ENCODE measurements at regions not wholly inside any gene's neighbourhood (a gene's known extent, or its start where the extent isn't known, plus 50 kb on each side); places are given as distances from the start of the nearest gene placed in this dataset.

DNA sequence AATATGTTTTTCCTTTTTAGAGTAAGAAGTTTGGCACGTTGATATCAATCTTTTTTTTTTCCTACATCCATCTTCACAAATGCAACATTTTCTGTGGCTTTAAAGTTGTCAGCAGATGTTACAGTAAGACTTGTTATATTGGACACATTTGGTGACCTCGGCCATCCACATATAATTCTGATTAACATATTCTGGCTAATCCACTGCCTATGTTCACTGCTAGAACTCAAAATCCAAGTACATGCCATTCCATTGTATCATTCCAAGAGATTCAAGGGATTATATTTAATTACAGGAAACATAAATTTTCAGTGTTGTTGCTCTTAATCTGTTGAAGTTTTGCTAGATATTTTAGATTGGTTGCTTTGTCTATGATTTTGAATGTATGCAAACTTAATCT lies 367.6 kb downstream of the TENT5A start:
- no peak for TF ChIP-seq MAX (IDR thresholded peaks at IDR 0.05; ENCODE audit: low read depth, low read length)
- TF ChIP-seq POLR2A (IDR thresholded peaks at IDR 0.05; ENCODE audit: extremely low read depth, insufficient read length): no peak
- TF ChIP-seq MYC (IDR thresholded peaks at IDR 0.05; ENCODE audit: low read depth, low read length): no peak
- TF ChIP-seq, protein P1, sequence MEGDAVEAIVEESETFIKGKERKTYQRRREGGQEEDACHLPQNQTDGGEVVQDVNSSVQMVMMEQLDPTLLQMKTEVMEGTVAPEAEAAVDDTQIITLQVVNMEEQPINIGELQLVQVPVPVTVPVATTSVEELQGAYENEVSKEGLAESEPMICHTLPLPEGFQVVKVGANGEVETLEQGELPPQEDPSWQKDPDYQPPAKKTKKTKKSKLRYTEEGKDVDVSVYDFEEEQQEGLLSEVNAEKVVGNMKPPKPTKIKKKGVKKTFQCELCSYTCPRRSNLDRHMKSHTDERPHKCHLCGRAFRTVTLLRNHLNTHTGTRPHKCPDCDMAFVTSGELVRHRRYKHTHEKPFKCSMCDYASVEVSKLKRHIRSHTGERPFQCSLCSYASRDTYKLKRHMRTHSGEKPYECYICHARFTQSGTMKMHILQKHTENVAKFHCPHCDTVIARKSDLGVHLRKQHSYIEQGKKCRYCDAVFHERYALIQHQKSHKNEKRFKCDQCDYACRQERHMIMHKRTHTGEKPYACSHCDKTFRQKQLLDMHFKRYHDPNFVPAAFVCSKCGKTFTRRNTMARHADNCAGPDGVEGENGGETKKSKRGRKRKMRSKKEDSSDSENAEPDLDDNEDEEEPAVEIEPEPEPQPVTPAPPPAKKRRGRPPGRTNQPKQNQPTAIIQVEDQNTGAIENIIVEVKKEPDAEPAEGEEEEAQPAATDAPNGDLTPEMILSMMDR (IDR thresholded peaks at IDR 0.05; ENCODE audit: low read depth, low read length): no peak
- no peak for DNase-seq (ENCODE audit: low read depth)
- H3K4me3 ChIP-seq (ENCODE audit: low read depth, low read length): no peak overlapping the region

GRCh38 chr6:81383472-81383871 lies 369.0 kb downstream of the TENT5A start:
- no peak overlapping the region for H3K4me3 ChIP-seq (ENCODE audit: low read depth, low read length)
- no peak for DNase-seq (ENCODE audit: low read depth)
- TF ChIP-seq MYC (IDR thresholded peaks at IDR 0.05; ENCODE audit: low read depth, low read length) (no peak), POLR2A (IDR thresholded peaks at IDR 0.05; ENCODE audit: extremely low read depth, insufficient read length) (no peak), MAX (IDR thresholded peaks at IDR 0.05; ENCODE audit: low read depth, low read length) (no peak)
- TF ChIP-seq, protein P1 (IDR thresholded peaks at IDR 0.05; ENCODE audit: low read depth, low read length): no peak

GRCh38 chr6:81382852-81383251 lies 369.6 kb downstream of the TENT5A start:
- no peak for DNase-seq (ENCODE audit: low read depth)
- H3K4me3 ChIP-seq (ENCODE audit: low read depth, low read length): no peak overlapping the region
- TF ChIP-seq MAX (IDR thresholded peaks at IDR 0.05; ENCODE audit: low read depth, low read length) (no peak), POLR2A (IDR thresholded peaks at IDR 0.05; ENCODE audit: extremely low read depth, insufficient read length) (no peak), MYC (IDR thresholded peaks at IDR 0.05; ENCODE audit: low read depth, low read length) (no peak)
- TF ChIP-seq, protein P1 (IDR thresholded peaks at IDR 0.05; ENCODE audit: low read depth, low read length): no peak

GRCh38 chr6:81381382-81381916 lies 371.0 kb downstream of the TENT5A start:
- TF ChIP-seq MAX (IDR thresholded peaks at IDR 0.05; ENCODE audit: low read depth, low read length): no peak
- no peak for TF ChIP-seq MYC (IDR thresholded peaks at IDR 0.05; ENCODE audit: low read depth, low read length)
- no peak for TF ChIP-seq POLR2A (IDR thresholded peaks at IDR 0.05; ENCODE audit: extremely low read depth, insufficient read length)
- TF ChIP-seq, protein P1 (IDR thresholded peaks at IDR 0.05; ENCODE audit: low read depth, low read length): no peak
- DNase-seq (ENCODE audit: low read depth): no peak
- H3K4me3 ChIP-seq (ENCODE audit: low read depth, low read length): no peak overlapping the region

- no peak overlapping the region for H3K4me3 ChIP-seq (ENCODE audit: low read depth, low read length)
- TF ChIP-seq MAX (IDR thresholded peaks at IDR 0.05; ENCODE audit: low read depth, low read length): no peak
- no peak for TF ChIP-seq POLR2A (IDR thresholded peaks at IDR 0.05; ENCODE audit: extremely low read depth, insufficient read length)
- no peak for TF ChIP-seq MYC (IDR thresholded peaks at IDR 0.05; ENCODE audit: low read depth, low read length)
- TF ChIP-seq, protein P1 (IDR thresholded peaks at IDR 0.05; ENCODE audit: low read depth, low read length): no peak
- DNase-seq (ENCODE audit: low read depth): no peak
Observed at GRCh38 chr6:81380718-81381338, 371.7 kb downstream of the TENT5A start.

Measured in NB4 (cell line).